GM18861 (cell line): ENCODE measurements at regions not wholly inside any gene's neighbourhood (a gene's known extent, or its start where the extent isn't known, plus 50 kb on each side); places are given as distances from the start of the nearest gene placed in this dataset.

Experiments
- ATAC-seq: cut with Tn5 transposase; IDR thresholded peaks from one replicate; pipeline ENCODE4 v1.9.1; 2021; ENCODE audit not compliant: unreplicated experiment

DNA sequence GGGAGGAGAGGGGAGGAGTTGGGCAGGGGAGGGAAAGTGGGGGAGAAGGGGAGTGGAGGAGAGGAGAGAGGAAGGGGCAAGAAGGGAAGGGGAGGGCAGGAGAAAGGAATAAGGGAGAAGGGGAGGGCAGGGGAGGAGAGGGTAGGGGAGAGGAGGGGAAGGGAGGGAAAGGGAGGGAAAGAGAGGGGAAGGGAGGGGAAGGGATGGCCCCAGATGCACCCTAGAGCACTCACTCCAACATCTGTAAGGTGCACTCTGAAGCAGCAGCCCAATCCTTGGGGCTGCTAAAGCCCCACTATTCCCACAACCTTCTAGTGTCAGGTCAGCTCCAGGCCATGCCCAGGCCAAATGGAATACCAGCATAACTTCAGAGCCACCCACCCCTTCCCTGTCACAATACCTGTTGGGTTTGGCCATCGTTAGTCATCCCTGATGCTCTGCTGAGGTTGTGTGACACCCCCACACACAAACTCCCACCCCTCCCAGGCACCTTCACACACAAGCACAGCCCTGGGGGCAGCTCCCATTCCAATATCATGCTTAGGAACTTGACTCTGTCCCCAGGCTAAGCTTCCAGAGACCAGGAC lies 55.7 kb upstream of the PKDCC start:
- ATAC-seq: no peak

DNA sequence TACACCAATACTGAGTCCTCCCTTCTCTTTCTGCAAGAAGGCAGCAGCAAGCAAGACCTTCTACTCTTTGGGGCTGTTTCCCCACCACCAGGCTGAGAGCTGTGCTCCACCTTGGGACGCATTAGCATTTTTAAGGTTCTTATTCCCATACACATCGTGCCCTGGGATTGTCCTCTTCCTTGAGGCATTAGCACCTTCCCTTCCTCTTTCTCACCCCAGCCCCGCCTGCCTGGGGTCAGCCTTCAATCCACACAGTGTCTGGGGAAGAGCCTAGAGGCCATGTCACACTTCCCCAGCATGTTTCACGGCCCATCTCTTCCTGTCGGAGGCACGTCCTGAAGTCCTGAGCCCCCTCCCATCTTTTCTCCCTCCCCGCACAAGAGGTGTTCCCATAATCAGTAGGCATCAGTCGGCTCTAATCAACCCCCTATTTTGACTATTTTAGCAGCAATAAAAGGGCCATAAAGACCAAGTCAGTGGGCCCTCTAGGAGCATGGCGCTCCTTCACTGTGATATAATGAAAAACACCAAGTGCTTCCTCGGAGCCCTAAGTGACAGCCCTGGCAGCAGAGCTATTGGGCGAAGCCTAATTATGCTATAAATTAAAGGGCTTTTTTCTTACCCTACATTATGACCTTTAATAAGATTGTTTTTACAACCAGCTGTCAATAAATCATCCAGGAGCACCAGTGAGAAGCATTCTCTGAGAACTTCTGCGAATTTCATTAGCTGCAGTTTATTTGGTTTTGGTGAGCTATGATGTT lies 55.0 kb upstream of the PKDCC start:
- ATAC-seq: no peak

DNA sequence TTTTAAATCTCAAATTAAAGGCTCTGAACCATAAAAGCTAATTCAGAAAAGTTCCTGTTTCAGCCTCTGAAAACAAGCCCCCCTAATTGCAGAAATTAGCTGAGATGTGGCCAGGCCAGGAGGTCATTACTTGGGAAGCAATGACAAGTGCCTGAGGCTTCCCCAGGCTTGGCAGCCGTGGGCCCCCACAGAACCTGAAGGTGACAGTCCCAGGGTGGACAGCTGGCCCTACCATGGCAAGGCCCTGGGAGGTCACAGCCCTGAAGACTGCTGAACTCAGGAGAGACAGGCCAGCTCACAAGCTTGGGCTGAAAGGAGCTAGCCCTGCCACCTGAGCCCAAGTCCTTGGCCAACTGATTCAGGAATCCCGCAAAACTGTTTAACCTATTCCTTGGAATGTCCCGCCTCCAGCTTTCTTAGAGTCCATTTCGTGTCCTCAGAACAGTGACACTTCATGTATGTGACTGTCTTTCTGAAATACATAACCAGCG lies 54.3 kb upstream of the PKDCC start:
- ATAC-seq: no peak

DNA sequence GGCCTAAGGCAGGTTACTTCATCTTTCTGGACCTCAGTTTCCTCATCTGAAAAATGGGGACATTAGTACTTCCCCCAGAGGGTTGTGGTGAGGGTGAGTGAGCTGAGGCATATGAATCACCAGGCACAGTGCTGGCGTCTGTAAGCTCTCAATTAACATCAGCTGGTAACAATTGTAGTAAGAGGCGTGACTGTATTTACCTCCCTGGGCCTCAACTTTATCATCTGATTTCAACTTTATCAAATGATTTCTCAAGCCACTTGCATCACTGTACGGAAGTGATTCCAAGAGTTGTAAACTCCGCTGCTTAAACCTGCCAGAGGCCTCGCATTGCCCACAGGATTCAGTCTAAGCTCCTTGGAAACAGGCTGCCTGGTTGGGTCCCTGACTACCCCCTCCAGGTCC lies 53.6 kb upstream of the PKDCC start:
- no peak for ATAC-seq

DNA sequence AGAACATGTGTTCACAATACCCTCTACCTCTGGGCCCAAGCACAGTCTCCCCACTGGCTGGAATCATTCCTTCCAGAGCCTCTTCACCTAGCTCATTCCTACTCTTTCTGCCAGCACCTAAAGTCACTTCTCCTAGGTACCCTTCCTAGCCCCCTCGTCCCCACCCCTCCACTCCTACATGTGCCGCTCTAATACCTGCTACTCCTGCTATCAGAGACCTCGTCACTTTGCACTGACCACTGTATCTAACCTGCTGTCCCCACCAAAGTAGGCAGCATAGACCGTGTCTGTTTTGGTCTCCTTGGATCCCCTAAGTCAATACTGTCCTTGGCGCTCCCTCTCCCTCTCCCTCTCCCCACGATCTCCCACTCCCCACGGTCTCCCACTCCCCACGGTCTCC lies 53.2 kb upstream of the PKDCC start:
- no peak for ATAC-seq

DNA sequence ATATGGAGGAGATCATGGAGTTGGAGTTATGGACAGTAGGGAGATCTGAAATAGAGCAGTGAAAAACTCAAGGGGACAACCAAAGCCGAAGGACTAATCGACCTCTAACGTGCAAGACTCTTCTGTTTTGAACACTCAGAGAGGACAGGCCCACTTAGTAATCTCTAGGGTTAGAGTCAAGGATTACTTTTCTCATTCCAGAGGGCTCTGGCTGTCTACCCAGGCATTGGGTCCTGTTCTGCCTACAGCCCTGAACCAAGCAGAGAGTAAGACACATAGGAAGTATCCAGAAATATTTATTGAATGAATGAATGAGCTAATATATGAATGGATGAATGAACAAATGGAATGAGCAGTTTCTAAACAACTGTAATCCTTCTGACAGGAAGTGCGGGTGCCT lies 50.3 kb upstream of the PKDCC start:
- ATAC-seq: no peak
